ENCODE measurements at regions not wholly inside any gene's neighbourhood (a gene's known extent, or its start where the extent isn't known, plus 50 kb on each side); places are given as distances from the start of the nearest gene placed in this dataset.
"Not testable (repeated sequence)": the region's sequence is repeated elsewhere in the genome, so short reads cannot be mapped to it uniquely, and the experiment has no call there.

GRCh38 chr9:115411516-115411915 is 293.6 kb upstream of the TNC start:
- WGBS, result 100% methylated on average over 1 of the region's 1 CpG
- no peak overlapping the region for H3K27ac ChIP-seq (ENCODE audit: low read depth, low read length)
- H3K4me1 ChIP-seq (ENCODE audit: insufficient read depth, low read length), result peaks cover 22% of the 10 kb centered on the region
- H3K9me3 ChIP-seq (ENCODE audit: insufficient read depth, low read depth, low read length), result peaks cover 9% of the 10 kb centered on the region; the same call in 1 of the 2 replicates
- no peaks in the 10 kb centered on the region for H3K36me3 ChIP-seq (ENCODE audit: insufficient read depth, low read length)
- H3K27me3 ChIP-seq (ENCODE audit: insufficient read depth, low read length), result no peaks in the 10 kb centered on the region
- H3K9ac ChIP-seq (ENCODE audit: low read depth, low read length), result no peak overlapping the region
- H3K4me3 ChIP-seq (ENCODE audit: low read length), result no peak overlapping the region

- H3K27me3 ChIP-seq (ENCODE audit: insufficient read depth, low read length), result no peaks in the 10 kb centered on the region
- H3K9ac ChIP-seq (ENCODE audit: low read depth, low read length), result no peak overlapping the region
- H3K4me3 ChIP-seq (ENCODE audit: low read length), result no peak overlapping the region
- H3K9me3 ChIP-seq (ENCODE audit: insufficient read depth, low read depth, low read length), result peaks cover 9% of the 10 kb centered on the region; the same call in 1 of the 2 replicates
- H3K36me3 ChIP-seq (ENCODE audit: insufficient read depth, low read length), result no peaks in the 10 kb centered on the region
- H3K4me1 ChIP-seq (ENCODE audit: insufficient read depth, low read length), result peaks cover 22% of the 10 kb centered on the region
- WGBS, result 80% methylated on average over 2 of the region's 2 CpGs
- H3K27ac ChIP-seq (ENCODE audit: low read depth, low read length), result no peak overlapping the region
Measured at GRCh38 chr9:115411993-115412452, 294.1 kb upstream of the TNC start.

GRCh38 chr9:115412656-115413055 is 294.7 kb upstream of the TNC start:
- no peak overlapping the region for H3K4me3 ChIP-seq (ENCODE audit: low read length)
- H3K27me3 ChIP-seq (ENCODE audit: insufficient read depth, low read length), result no peaks in the 10 kb centered on the region
- H3K27ac ChIP-seq (ENCODE audit: low read depth, low read length), result no peak overlapping the region
- H3K4me1 ChIP-seq (ENCODE audit: insufficient read depth, low read length), result peaks cover 22% of the 10 kb centered on the region
- no peaks in the 10 kb centered on the region for H3K36me3 ChIP-seq (ENCODE audit: insufficient read depth, low read length)
- H3K9me3 ChIP-seq (ENCODE audit: insufficient read depth, low read depth, low read length), result peaks cover 9% of the 10 kb centered on the region; the same call in 1 of the 2 replicates
- H3K9ac ChIP-seq (ENCODE audit: low read depth, low read length), result no peak overlapping the region

DNA sequence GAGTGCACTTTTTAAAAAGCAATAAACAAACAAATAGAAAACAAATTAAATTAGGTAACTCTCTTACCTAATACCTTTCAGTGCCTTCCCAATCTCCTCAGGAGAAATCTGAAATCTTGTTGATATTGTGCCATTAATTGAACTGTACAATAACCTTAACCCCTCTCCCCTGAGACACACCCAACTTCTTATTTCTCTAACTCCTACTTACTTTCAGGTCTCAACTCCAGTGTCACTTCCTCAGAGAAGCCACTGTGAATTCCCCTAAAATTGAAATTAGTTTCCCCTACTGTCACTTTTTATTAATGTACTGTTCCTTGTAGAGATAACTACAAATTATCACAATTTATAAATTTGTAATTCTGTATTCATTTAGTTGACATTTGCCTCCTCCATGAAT is 295.3 kb upstream of the TNC start:
- Histone ChIP-seq H3K9me3 (ENCODE audit: insufficient read depth, low read depth, low read length) (peaks cover 9% of the 10 kb centered on the region; the same call in 1 of the 2 replicates), H3K4me3 (ENCODE audit: low read length) (no peak overlapping the region), H3K27ac (ENCODE audit: low read depth, low read length) (no peak overlapping the region), H3K36me3 (ENCODE audit: insufficient read depth, low read length) (no peaks in the 10 kb centered on the region), H3K27me3 (ENCODE audit: insufficient read depth, low read length) (no peaks in the 10 kb centered on the region), H3K9ac (ENCODE audit: low read depth, low read length) (no peak overlapping the region), H3K4me1 (ENCODE audit: insufficient read depth, low read length) (peaks cover 22% of the 10 kb centered on the region)

DNA sequence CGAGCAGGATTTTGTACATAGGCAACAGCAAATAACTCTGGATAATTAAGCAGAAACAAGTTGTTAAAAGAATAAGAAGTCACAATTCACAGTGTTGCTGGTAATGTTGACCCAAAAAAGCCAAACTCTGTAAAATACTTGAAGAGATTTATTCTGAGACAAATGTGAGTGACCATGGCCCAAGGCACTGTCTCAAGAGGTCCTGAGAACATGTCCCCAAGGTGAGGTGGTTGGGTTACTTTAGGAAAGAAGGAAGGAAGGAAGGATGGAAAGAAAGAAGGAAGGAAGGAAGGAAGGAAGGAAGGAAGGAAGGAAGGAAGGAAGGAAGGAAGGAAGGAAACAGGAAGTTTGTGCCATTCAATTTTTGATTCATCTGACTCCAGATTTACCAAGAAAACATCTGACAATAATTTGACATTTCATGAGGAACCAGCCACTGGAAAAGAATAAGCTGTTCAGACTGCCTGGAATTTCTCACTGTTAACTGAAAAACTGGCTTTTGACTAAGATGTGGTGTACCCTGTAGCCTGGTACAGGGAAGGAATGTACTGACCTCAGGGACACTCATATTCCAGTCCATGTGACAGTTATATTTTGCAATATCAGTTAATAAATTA is 295.9 kb upstream of the TNC start:
- Histone ChIP-seq H3K4me1 (ENCODE audit: insufficient read depth, low read length) (peaks cover 22% of the 10 kb centered on the region), H3K9ac (ENCODE audit: low read depth, low read length) (no peak overlapping the region), H3K9me3 (ENCODE audit: insufficient read depth, low read depth, low read length) (peaks cover 9% of the 10 kb centered on the region; the same call in 1 of the 2 replicates), H3K4me3 (ENCODE audit: low read length) (no peak overlapping the region), H3K36me3 (ENCODE audit: insufficient read depth, low read length) (no peaks in the 10 kb centered on the region), H3K27me3 (ENCODE audit: insufficient read depth, low read length) (no peaks in the 10 kb centered on the region), H3K27ac (ENCODE audit: low read depth, low read length) (no peak overlapping the region)
- 80% methylated on average over 1 of the region's 1 CpG for WGBS

GRCh38 chr9:115414561-115414960 is 296.6 kb upstream of the TNC start:
- WGBS, result 95% methylated on average over 1 of the region's 1 CpG
- H3K27ac ChIP-seq (ENCODE audit: low read depth, low read length), result no peak overlapping the region
- no peaks in the 10 kb centered on the region for H3K27me3 ChIP-seq (ENCODE audit: insufficient read depth, low read length)
- no peak overlapping the region for H3K9ac ChIP-seq (ENCODE audit: low read depth, low read length)
- H3K4me3 ChIP-seq (ENCODE audit: low read length), result no peak overlapping the region
- H3K9me3 ChIP-seq (ENCODE audit: insufficient read depth, low read depth, low read length), result peaks cover 2% of the 10 kb centered on the region; the same call in 1 of the 2 replicates
- no peaks in the 10 kb centered on the region for H3K36me3 ChIP-seq (ENCODE audit: insufficient read depth, low read length)
- H3K4me1 ChIP-seq (ENCODE audit: insufficient read depth, low read length), result peaks cover 22% of the 10 kb centered on the region

- peaks cover 19% of the 10 kb centered on the region for H3K4me1 ChIP-seq (ENCODE audit: insufficient read depth, low read length)
- H3K27me3 ChIP-seq (ENCODE audit: insufficient read depth, low read length), result no peaks in the 10 kb centered on the region
- no peak overlapping the region for H3K27ac ChIP-seq (ENCODE audit: low read depth, low read length)
- peaks cover 2% of the 10 kb centered on the region; the same call in 1 of the 2 replicates for H3K9me3 ChIP-seq (ENCODE audit: insufficient read depth, low read depth, low read length)
- no peak overlapping the region for H3K4me3 ChIP-seq (ENCODE audit: low read length)
- WGBS, result 78% methylated on average over 3 of the region's 3 CpGs
- H3K36me3 ChIP-seq (ENCODE audit: insufficient read depth, low read length), result no peaks in the 10 kb centered on the region
- H3K9ac ChIP-seq (ENCODE audit: low read depth, low read length), result no peak overlapping the region
Measured at GRCh38 chr9:115415450-115415849, 297.5 kb upstream of the TNC start.

GRCh38 chr9:115416299-115416698 is 298.3 kb upstream of the TNC start:
- Histone ChIP-seq H3K9ac (ENCODE audit: low read depth, low read length) (no peak overlapping the region), H3K36me3 (ENCODE audit: insufficient read depth, low read length) (no peaks in the 10 kb centered on the region), H3K4me3 (ENCODE audit: low read length) (no peak overlapping the region), H3K4me1 (ENCODE audit: insufficient read depth, low read length) (peaks cover 12% of the 10 kb centered on the region), H3K9me3 (ENCODE audit: insufficient read depth, low read depth, low read length) (peaks cover 8% of the 10 kb centered on the region; the same call in 1 of the 2 replicates), H3K27me3 (ENCODE audit: insufficient read depth, low read length) (no peaks in the 10 kb centered on the region), H3K27ac (ENCODE audit: low read depth, low read length) (no peak overlapping the region)
- 92% methylated on average over 2 of the region's 2 CpGs for WGBS

GRCh38 chr9:115418181-115418580 is 300.2 kb upstream of the TNC start:
- not testable (repeated sequence) for H3K9me3 ChIP-seq (ENCODE audit: insufficient read depth, low read depth, low read length); H3K4me3 ChIP-seq (ENCODE audit: low read length); H3K27me3 ChIP-seq (ENCODE audit: insufficient read depth, low read length); H3K27ac ChIP-seq (ENCODE audit: low read depth, low read length); H3K36me3 ChIP-seq (ENCODE audit: insufficient read depth, low read length); H3K9ac ChIP-seq (ENCODE audit: low read depth, low read length); H3K4me1 ChIP-seq (ENCODE audit: insufficient read depth, low read length)
- WGBS, result 97% methylated on average over 1 of the region's 1 CpG

DNA sequence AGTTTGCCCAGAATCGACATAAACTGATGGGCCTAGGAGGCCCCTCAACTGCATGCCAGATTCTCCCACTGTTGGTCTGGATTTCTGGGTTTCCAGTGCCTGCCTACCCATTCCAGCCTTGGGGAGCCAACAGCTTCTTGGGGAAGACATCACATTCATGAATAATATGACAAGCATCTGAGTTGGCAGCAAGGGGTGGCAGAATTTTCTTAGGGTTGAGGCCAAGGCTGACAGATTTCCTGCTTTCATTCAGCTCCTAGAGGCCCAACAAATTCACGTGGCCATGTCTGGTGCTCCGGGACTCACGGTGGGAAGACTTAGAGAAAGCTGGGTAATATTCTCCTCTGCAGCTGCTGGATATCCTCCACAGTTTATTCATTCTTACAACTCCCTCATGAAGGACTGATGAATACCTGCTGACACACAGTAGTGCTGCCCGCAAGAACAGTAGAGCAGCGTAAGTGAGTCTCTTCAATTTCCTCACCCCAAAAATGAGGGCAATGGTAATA is 305.0 kb upstream of the TNC start:
- H3K27me3 ChIP-seq (ENCODE audit: insufficient read depth, low read length), result no peaks in the 10 kb centered on the region
- 95% methylated on average over 6 of the region's 6 CpGs for WGBS
- H3K36me3 ChIP-seq (ENCODE audit: insufficient read depth, low read length), result no peaks in the 10 kb centered on the region
- peaks cover 13% of the 10 kb centered on the region; the same call in 1 of the 2 replicates for H3K9me3 ChIP-seq (ENCODE audit: insufficient read depth, low read depth, low read length)
- H3K4me3 ChIP-seq (ENCODE audit: low read length), result no peak overlapping the region
- H3K27ac ChIP-seq (ENCODE audit: low read depth, low read length), result no peak overlapping the region
- H3K4me1 ChIP-seq (ENCODE audit: insufficient read depth, low read length), result no peaks in the 10 kb centered on the region
- H3K9ac ChIP-seq (ENCODE audit: low read depth, low read length), result no peak overlapping the region

GRCh38 chr9:115423646-115424045 is 305.7 kb upstream of the TNC start:
- Histone ChIP-seq H3K9me3 (ENCODE audit: insufficient read depth, low read depth, low read length) (peaks cover 13% of the 10 kb centered on the region; the same call in 1 of the 2 replicates), H3K4me1 (ENCODE audit: insufficient read depth, low read length) (no peaks in the 10 kb centered on the region), H3K4me3 (ENCODE audit: low read length) (no peak overlapping the region), H3K27ac (ENCODE audit: low read depth, low read length) (no peak overlapping the region), H3K9ac (ENCODE audit: low read depth, low read length) (no peak overlapping the region), H3K36me3 (ENCODE audit: insufficient read depth, low read length) (no peaks in the 10 kb centered on the region), H3K27me3 (ENCODE audit: insufficient read depth, low read length) (no peaks in the 10 kb centered on the region)
- WGBS, result 93% methylated on average over 2 of the region's 3 CpGs
